DND-41 (cell line): ENCODE measurements at regions not wholly inside any gene's neighbourhood (a gene's known extent, or its start where the extent isn't known, plus 50 kb on each side); places are given as distances from the start of the nearest gene placed in this dataset.
A peak's percentile ranks its signal among the peaks of the same experiment; 100 is the strongest.

Source experiments
- ATAC-seq: fragments of 200-7000 bp; cut with Tn5 transposase; 3 replicates; pipeline ENCODE4 v1.9.1; 2021; ENCODE audit warnings: low read depth; ENCODE audit not compliant: insufficient read depth
- DNase-seq: peaks from one replicate; pipeline ENCODE4 v3.0.0-alpha.2; 2020
- H2AFZ ChIP-seq: 2 replicates; pipeline ENCODE4 v1.6.0; 2012; ENCODE audit warnings: low read depth, low read length
- H3K27ac ChIP-seq: 2 replicates; pipeline ENCODE4 v1.5.1; 2012; ENCODE audit warnings: low read length, inconsistent platforms
- H3K27me3 ChIP-seq: fragments of 200-600 bp; sonication (generic); 2 replicates; pipeline ENCODE4 v1.6.0; 2012; ENCODE audit warnings: low read length, mild to moderate bottlenecking, inconsistent platforms; ENCODE audit not compliant: insufficient read depth, poor library complexity
- H3K36me3 ChIP-seq: 2 replicates; pipeline ENCODE4 v1.5.1; 2012; ENCODE audit warnings: low read length, inconsistent platforms; ENCODE audit not compliant: insufficient read depth
- H3K4me1 ChIP-seq: 2 replicates; pipeline ENCODE4 v1.5.1; 2012; ENCODE audit warnings: mild to moderate bottlenecking, low read length; ENCODE audit not compliant: insufficient read depth
- H3K4me2 ChIP-seq: 2 replicates; pipeline ENCODE4 v1.6.0; 2012; ENCODE audit warnings: mild to moderate bottlenecking, moderate library complexity, low read length, inconsistent platforms; ENCODE audit not compliant: insufficient read depth
- H3K4me3 ChIP-seq, 2 experiments: fragments of 200-600 bp in 1 of 2; shearing (Covaris generic) in 1 of 2; 2 replicates each; pipeline ENCODE4 v1.5.1; 2012 to 2016; ENCODE audit warnings: inconsistent platforms in 2 of 2, low read length in 2 of 2, mild to moderate bottlenecking in 2 of 2, low read depth in 1 of 2, moderate library complexity in 1 of 2
- H3K79me2 ChIP-seq: 2 replicates; pipeline ENCODE4 v1.6.0; 2012; ENCODE audit warnings: low read length, inconsistent platforms; ENCODE audit not compliant: insufficient read depth
- H3K9ac ChIP-seq: 2 replicates; pipeline ENCODE4 v1.6.0; 2012; ENCODE audit warnings: low read depth, mild to moderate bottlenecking, inconsistent platforms, low read length, moderate library complexity
- H3K9me3 ChIP-seq: 2 replicates; pipeline ENCODE4 v1.5.1; 2012; ENCODE audit warnings: low read length, moderate library complexity, mild to moderate bottlenecking, inconsistent platforms; ENCODE audit not compliant: insufficient read depth, severe bottlenecking
- H4K20me1 ChIP-seq: 2 replicates; pipeline ENCODE4 v1.6.0; 2012; ENCODE audit warnings: low read length; ENCODE audit not compliant: insufficient read depth
- CTCF ChIP-seq: IDR thresholded peaks from 2 replicates; pipeline ENCODE4 v1.5.1; 2012; ENCODE audit warnings: borderline replicate concordance, low read length, moderate library complexity, mild to moderate bottlenecking; ENCODE audit not compliant: poor library complexity, severe bottlenecking; ENCODE audit errors: extremely low read depth
- EZH2 ChIP-seq: IDR thresholded peaks from 3 replicates; pipeline ENCODE4 v1.6.1; 2012; ENCODE audit warnings: borderline replicate concordance, low read depth, mild to moderate bottlenecking, moderate library complexity, low read length, inconsistent platforms; ENCODE audit not compliant: severe bottlenecking

GRCh38 chr12:40474630-40475029, 217.6 kb upstream of the CNTN1 start:
- Histone ChIP-seq H3K9me3 (peaks cover 6% of the 10 kb centered on the region), H3K9ac (no peak overlapping the region), H2AFZ (no peak overlapping the region), H3K27ac (no peak overlapping the region), H3K36me3 (no peaks in the 10 kb centered on the region), H4K20me1 (no peaks in the 10 kb centered on the region), H3K27me3 (no peaks in the 10 kb centered on the region), H3K4me2 (no peak overlapping the region), H3K4me1 (no peaks in the 10 kb centered on the region), H3K79me2 (no peaks in the 10 kb centered on the region), H3K4me3 (no peak overlapping the region)
- no peak for TF ChIP-seq CTCF
- no peak for TF ChIP-seq EZH2
- no peak for DNase-seq
- ATAC-seq = no peak

DNA sequence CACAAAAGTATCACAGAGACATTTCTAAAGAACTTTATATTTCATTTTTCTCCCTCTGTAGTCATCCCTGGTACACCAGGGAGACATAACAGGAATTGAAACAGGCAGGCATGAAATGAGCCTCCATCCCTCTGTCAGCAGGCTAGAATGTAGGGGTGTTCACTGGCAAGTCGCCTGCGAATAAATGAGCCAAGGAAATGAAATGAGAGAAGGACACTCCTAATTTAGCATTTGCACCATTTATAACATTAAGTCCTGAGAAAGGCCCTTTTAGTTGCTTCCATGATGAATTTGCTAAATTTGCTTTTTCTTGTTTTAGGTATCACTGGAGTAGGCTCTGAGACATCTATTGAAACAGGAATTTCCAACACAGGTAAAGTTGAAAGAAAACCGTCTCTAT, 192.4 kb upstream of the CNTN1 start:
- Histone ChIP-seq H3K79me2 (no peaks in the 10 kb centered on the region), H3K4me1 (no peaks in the 10 kb centered on the region), H3K27me3 (no peaks in the 10 kb centered on the region), H3K4me2 (no peak overlapping the region), H3K27ac (no peak overlapping the region), H3K36me3 (no peaks in the 10 kb centered on the region), H2AFZ (no peak overlapping the region), H3K9ac (no peak overlapping the region), H3K4me3 (no peak overlapping the region), H4K20me1 (no peaks in the 10 kb centered on the region), H3K9me3 (no peaks in the 10 kb centered on the region)
- TF ChIP-seq EZH2 (no peak), CTCF (no peak)
- DNase-seq (no peak), ATAC-seq (no peak)

DNA sequence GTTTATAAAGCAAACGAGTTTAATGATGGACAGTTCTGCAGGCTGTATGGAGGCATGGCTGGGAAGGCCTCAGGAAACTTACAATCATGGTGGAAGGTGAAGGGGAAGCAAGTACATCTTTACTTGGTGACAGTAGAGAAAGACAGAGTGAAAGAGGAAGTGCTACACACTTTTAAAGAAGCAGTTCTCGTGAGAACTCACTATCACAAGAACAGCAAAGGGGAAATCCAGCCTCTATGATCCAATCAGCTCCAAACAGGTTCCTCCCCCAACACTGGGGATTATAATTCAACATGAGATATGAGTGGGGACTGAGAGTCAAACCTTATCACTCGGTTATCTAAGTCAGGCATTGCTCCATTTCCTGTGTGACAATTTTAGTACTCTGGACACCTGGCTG, 189.9 kb upstream of the CNTN1 start:
- TF ChIP-seq CTCF (no peak), EZH2 (no peak)
- no peak overlapping the region for H3K27ac ChIP-seq
- H4K20me1 ChIP-seq = no peaks in the 10 kb centered on the region
- no peak overlapping the region for H3K4me3 ChIP-seq
- H3K4me1 ChIP-seq = peaks cover 11% of the 10 kb centered on the region
- DNase-seq (no peak), ATAC-seq (no peak)
- H3K4me2 ChIP-seq = no peak overlapping the region
- no peaks in the 10 kb centered on the region for H3K36me3 ChIP-seq
- H3K27me3 ChIP-seq = no peaks in the 10 kb centered on the region
- no peak overlapping the region; the same call in 1 of the 2 replicates for H2AFZ ChIP-seq
- no peaks in the 10 kb centered on the region for H3K9me3 ChIP-seq
- H3K9ac ChIP-seq = no peak overlapping the region
- no peaks in the 10 kb centered on the region for H3K79me2 ChIP-seq

DNA sequence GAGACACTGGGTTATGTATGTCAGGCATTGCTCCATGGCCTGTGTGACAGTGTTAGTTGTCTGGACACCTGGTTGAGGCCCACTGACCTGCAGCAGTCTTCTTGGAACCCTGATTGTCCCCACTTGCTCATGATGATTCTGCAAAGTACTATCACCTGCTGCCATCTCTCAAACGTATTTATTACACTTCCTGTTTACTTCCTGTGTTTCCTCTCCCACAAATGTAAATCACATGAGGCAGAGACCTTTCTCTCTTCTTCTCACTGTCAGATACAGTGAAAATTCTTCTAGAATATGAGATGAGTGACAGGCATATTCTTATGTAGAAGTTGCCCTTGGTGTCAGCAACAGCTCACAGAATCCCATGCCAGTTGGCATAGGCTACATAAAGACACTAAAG, 186.9 kb upstream of the CNTN1 start:
- TF ChIP-seq CTCF (no peak), EZH2 (no peak)
- Histone ChIP-seq H3K9ac (no peak overlapping the region), H3K4me3 (no peak overlapping the region), H3K36me3 (no peaks in the 10 kb centered on the region), H3K27me3 (no peaks in the 10 kb centered on the region), H4K20me1 (no peaks in the 10 kb centered on the region), H2AFZ (peak overlapping the region; percentile 40; the same call in 1 of the 2 replicates), H3K4me2 (no peak overlapping the region), H3K79me2 (no peaks in the 10 kb centered on the region), H3K27ac (no peak overlapping the region), H3K4me1 (peaks cover 11% of the 10 kb centered on the region), H3K9me3 (no peaks in the 10 kb centered on the region)
- DNase-seq (no peak), ATAC-seq (peak; percentile 50; the same call in 1 of the 3 replicates)
